Endodermal cell (in vitro differentiated cells): ENCODE measurements at regions not wholly inside any gene's neighbourhood (a gene's known extent, or its start where the extent isn't known, plus 50 kb on each side); places are given as distances from the start of the nearest gene placed in this dataset.

Experiments
- DNase-seq: peaks from one replicate; pipeline ENCODE4 v3.0.0-alpha.2; 2017
- H3K27ac ChIP-seq: 2 replicates; pipeline ENCODE4 v1.5.1; 2013; ENCODE audit warnings: mild to moderate bottlenecking, low read depth, low read length, moderate library complexity
- H3K27me3 ChIP-seq: 2 replicates; pipeline ENCODE4 v1.6.1; 2013; ENCODE audit warnings: mild to moderate bottlenecking, low read length, moderate library complexity; ENCODE audit not compliant: insufficient read depth, control insufficient read depth, poor library complexity, severe bottlenecking
- H3K36me3 ChIP-seq: 2 replicates; pipeline ENCODE4 v1.7.0; 2013; ENCODE audit warnings: mild to moderate bottlenecking, low read length, moderate library complexity; ENCODE audit not compliant: control insufficient read depth, insufficient read depth
- H3K4me1 ChIP-seq: one replicate; pipeline ENCODE4 v1.7.0; 2013; ENCODE audit warnings: low read length; ENCODE audit not compliant: control insufficient read depth, insufficient read depth
- H3K4me3 ChIP-seq: 2 replicates; pipeline ENCODE4 v1.5.1; 2013; ENCODE audit warnings: mild to moderate bottlenecking, low read length, moderate library complexity
- H3K9ac ChIP-seq: 2 replicates; pipeline ENCODE4 v1.6.1; 2013; ENCODE audit warnings: mild to moderate bottlenecking, low read length, moderate library complexity; ENCODE audit not compliant: poor library complexity, severe bottlenecking; ENCODE audit errors: extremely low read depth
- H3K9me3 ChIP-seq: 2 replicates; pipeline ENCODE4 v1.6.1; 2013; ENCODE audit warnings: mild to moderate bottlenecking, low read length, moderate library complexity; ENCODE audit not compliant: control insufficient read depth
- H3K27ac Mint-ChIP-seq: 2 replicates; pipeline ENCODE4 v1.8.0; 2020; ENCODE audit warnings: mixed read lengths
- H3K27me3 Mint-ChIP-seq: 2 replicates; pipeline ENCODE4 v1.8.0; 2021; ENCODE audit warnings: mild to moderate bottlenecking, mixed read lengths; ENCODE audit not compliant: insufficient read depth
- H3K36me3 Mint-ChIP-seq: 2 replicates; pipeline ENCODE4 v1.8.0; 2020; ENCODE audit warnings: low read depth, mixed read lengths
- H3K4me1 Mint-ChIP-seq: 2 replicates; pipeline ENCODE4 v1.8.0; 2020; ENCODE audit warnings: mixed read lengths
- H3K4me3 Mint-ChIP-seq: 2 replicates; pipeline ENCODE4 v1.8.0; 2020; ENCODE audit warnings: mild to moderate bottlenecking, moderate library complexity, mixed read lengths
- H3K9me3 Mint-ChIP-seq: 2 replicates; pipeline ENCODE4 v1.8.0; 2020; ENCODE audit warnings: mild to moderate bottlenecking, mixed read lengths
- CTCF ChIP-seq: fragments of 200-600 bp; sonication (generic); conservative IDR thresholded peaks from 2 replicates; pipeline ENCODE4 v1.5.0; 2021; ENCODE audit warnings: antibody characterized with exemption, mild to moderate bottlenecking
- WGBS, 2 experiments: methylation state at CpG; one replicate each; pipeline versions ENCODE4 v1.1.5 to v1.1.7; 2013; ENCODE audit warnings: missing lambda C conversion rate in 2 of 2, mixed read lengths in 1 of 2; ENCODE audit not compliant: insufficient coverage in 1 of 2, insufficient read length in 1 of 2; 5-methylcytosine and 5-hydroxymethylcytosine counted together

GRCh38 chr5:53243403-53243802 is 133.8 kb upstream of the MOCS2 start:
- Histone ChIP-seq H3K36me3 (no peaks in the 10 kb centered on the region), H3K27me3 (no peaks in the 10 kb centered on the region), H3K9ac (no peak overlapping the region), H3K4me1 (no peaks in the 10 kb centered on the region), H3K9me3 (no peaks in the 10 kb centered on the region), H3K27ac (no peak overlapping the region), H3K4me3 (no peak overlapping the region)
- no peaks in the 10 kb centered on the region for H3K4me1 Mint-ChIP-seq
- no peak for DNase-seq
- 80 to 90% methylated on average over 2 to 3 of the region's 3 CpGs for WGBS, 2 experiments
- no peak overlapping the region for H3K27ac Mint-ChIP-seq
- no peak overlapping the region for H3K4me3 Mint-ChIP-seq
- H3K9me3 Mint-ChIP-seq, result no peaks in the 10 kb centered on the region
- no peaks in the 10 kb centered on the region for H3K27me3 Mint-ChIP-seq
- no peaks in the 10 kb centered on the region for H3K36me3 Mint-ChIP-seq
- TF ChIP-seq CTCF, result peak; percentile 46

DNA sequence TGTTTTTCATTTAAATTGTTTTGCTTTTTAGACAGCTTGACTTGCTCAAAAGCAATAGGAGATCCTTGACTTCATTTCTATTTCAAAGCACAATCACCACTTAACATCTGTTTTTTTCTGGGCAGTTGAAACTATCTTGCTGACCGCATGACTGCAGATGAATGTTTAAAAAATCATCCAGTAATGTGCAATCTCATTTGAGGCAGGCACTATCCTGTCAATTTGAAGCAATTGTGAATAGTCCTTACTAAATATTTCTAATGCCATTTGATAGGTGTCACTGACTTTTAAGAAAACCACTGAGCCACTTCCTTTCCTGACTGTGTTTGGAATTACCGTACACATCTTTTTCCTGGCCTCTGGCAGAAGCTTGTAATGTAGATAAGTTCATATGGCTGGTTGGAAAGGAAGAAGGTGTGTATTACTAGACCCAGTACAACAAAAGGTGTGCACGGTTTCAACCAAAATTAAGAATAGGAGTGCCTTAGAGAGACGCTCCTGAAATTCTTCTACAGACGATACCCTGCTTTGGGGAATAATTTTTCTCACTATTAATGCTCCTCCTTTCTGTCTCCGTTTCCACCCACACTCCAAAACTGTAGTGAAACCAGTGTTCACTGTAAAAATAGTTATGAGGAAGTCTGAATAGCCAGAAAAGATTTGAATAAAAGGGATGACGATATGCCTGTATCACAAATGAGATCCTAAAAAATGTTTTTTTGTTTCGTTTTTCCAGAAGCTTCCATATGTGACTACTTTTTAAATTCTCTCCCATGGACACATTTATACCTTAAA is 136.7 kb upstream of the MOCS2 start:
- Mint-ChIP-seq H3K27me3 (peaks cover 2% of the 10 kb centered on the region), H3K4me1 (no peaks in the 10 kb centered on the region), H3K36me3 (no peaks in the 10 kb centered on the region), H3K27ac (no peak overlapping the region), H3K9me3 (no peaks in the 10 kb centered on the region), H3K4me3 (no peak overlapping the region)
- Histone ChIP-seq H3K9me3 (no peaks in the 10 kb centered on the region), H3K36me3 (no peaks in the 10 kb centered on the region), H3K4me1 (no peaks in the 10 kb centered on the region), H3K9ac (no peak overlapping the region), H3K27ac (no peak overlapping the region), H3K27me3 (no peaks in the 10 kb centered on the region), H3K4me3 (no peak overlapping the region)
- WGBS, 2 experiments, result 92 to 93% methylated on average over 4 to 8 of the region's 8 CpGs
- no peak for DNase-seq
- no peak for TF ChIP-seq CTCF

- no peak for TF ChIP-seq CTCF
- Mint-ChIP-seq H3K27me3 (peaks cover 4% of the 10 kb centered on the region), H3K36me3 (no peaks in the 10 kb centered on the region), H3K9me3 (no peaks in the 10 kb centered on the region), H3K4me1 (no peaks in the 10 kb centered on the region), H3K27ac (no peak overlapping the region), H3K4me3 (no peak overlapping the region)
- 95 to 96% methylated on average over 2 to 4 of the region's 4 CpGs for WGBS, 2 experiments
- Histone ChIP-seq H3K36me3 (no peaks in the 10 kb centered on the region), H3K27me3 (no peaks in the 10 kb centered on the region), H3K27ac (no peak overlapping the region), H3K4me3 (no peak overlapping the region), H3K4me1 (no peaks in the 10 kb centered on the region), H3K9me3 (no peaks in the 10 kb centered on the region), H3K9ac (no peak overlapping the region)
- DNase-seq, result no peak
These were observed 140.1 kb upstream of the MOCS2 start for GRCh38 chr5:53249529-53250200.
